ENCODE measurements at regions not wholly inside any gene's neighbourhood (a gene's known extent, or its start where the extent isn't known, plus 50 kb on each side); places are given as distances from the start of the nearest gene placed in this dataset.

- H3K9me3 ChIP-seq, result no peaks in the 10 kb centered on the region
- DNase-seq (ENCODE audit: low spot score in 2 of 2), result no peak
- TF ChIP-seq POLR2A (IDR thresholded peaks at IDR 0.05) (no peak), POLR2AphosphoS5 (IDR thresholded peaks at IDR 0.05) (no peak), CTCF (IDR thresholded peaks at IDR 0.05) (no peak)
- H3K4me1 ChIP-seq, result no peaks in the 10 kb centered on the region
- no peak overlapping the region for H3K27ac ChIP-seq
- no peaks in the 10 kb centered on the region for H3K27me3 ChIP-seq
- no peaks in the 10 kb centered on the region for H3K36me3 ChIP-seq
- no peak overlapping the region for H3K4me3 ChIP-seq
- intact Hi-C loops (cut with DNase I; ENCODE audit: low total_unique reads), result no loop called here
These were observed 441.8 kb upstream of the TMPO start for GRCh38 chr12:98073610-98074009.

DNA sequence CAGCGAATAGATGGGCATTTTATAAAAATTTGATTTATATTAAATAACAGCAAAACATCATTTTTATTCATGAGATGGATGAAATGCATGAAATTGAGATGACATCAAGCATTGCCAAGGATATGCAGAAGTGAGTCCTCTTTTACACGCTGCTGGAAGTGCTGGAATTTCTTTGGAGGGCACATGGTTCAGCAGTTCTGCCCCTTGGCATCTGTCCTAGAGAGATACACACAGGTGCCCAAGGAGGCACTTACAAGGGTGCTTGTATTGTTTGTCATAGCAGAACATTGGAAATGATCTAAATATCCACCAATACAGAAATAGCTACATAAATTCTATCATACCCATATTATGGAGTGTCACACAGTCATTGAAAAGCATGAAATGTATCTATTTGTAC, 441.1 kb upstream of the TMPO start:
- Histone ChIP-seq H3K4me3 (no peak overlapping the region), H3K27ac (no peak overlapping the region), H3K36me3 (no peaks in the 10 kb centered on the region), H3K4me1 (no peaks in the 10 kb centered on the region), H3K9me3 (no peaks in the 10 kb centered on the region), H3K27me3 (no peaks in the 10 kb centered on the region)
- intact Hi-C loops (cut with DNase I; ENCODE audit: low total_unique reads), result no loop called here
- DNase-seq (ENCODE audit: low spot score in 2 of 2), result no peak
- TF ChIP-seq CTCF (IDR thresholded peaks at IDR 0.05), result no peak
- no peak for TF ChIP-seq POLR2A (IDR thresholded peaks at IDR 0.05)
- no peak for TF ChIP-seq POLR2AphosphoS5 (IDR thresholded peaks at IDR 0.05)

- H3K9me3 ChIP-seq, result no peaks in the 10 kb centered on the region
- H3K27ac ChIP-seq, result no peak overlapping the region
- H3K4me1 ChIP-seq, result no peaks in the 10 kb centered on the region
- TF ChIP-seq POLR2AphosphoS5 (IDR thresholded peaks at IDR 0.05) (no peak), CTCF (IDR thresholded peaks at IDR 0.05) (no peak), POLR2A (IDR thresholded peaks at IDR 0.05) (no peak)
- no peak for DNase-seq (ENCODE audit: low spot score in 2 of 2)
- no peaks in the 10 kb centered on the region for H3K36me3 ChIP-seq
- H3K27me3 ChIP-seq, result no peaks in the 10 kb centered on the region
- intact Hi-C loops (cut with DNase I; ENCODE audit: low total_unique reads), result no loop called here
- no peak overlapping the region for H3K4me3 ChIP-seq
These were observed 431.0 kb upstream of the TMPO start for GRCh38 chr12:98084391-98084790.

GRCh38 chr12:98085046-98085755, 430.2 kb upstream of the TMPO start:
- no peak overlapping the region for H3K4me3 ChIP-seq
- DNase-seq (ENCODE audit: low spot score in 2 of 2), result no peak
- H3K27ac ChIP-seq, result no peak overlapping the region
- no peak for TF ChIP-seq POLR2A (IDR thresholded peaks at IDR 0.05)
- no peak for TF ChIP-seq CTCF (IDR thresholded peaks at IDR 0.05)
- no peak for TF ChIP-seq POLR2AphosphoS5 (IDR thresholded peaks at IDR 0.05)
- H3K27me3 ChIP-seq, result no peaks in the 10 kb centered on the region
- no peaks in the 10 kb centered on the region for H3K36me3 ChIP-seq
- H3K4me1 ChIP-seq, result no peaks in the 10 kb centered on the region
- no peaks in the 10 kb centered on the region for H3K9me3 ChIP-seq
- intact Hi-C loops (cut with DNase I; ENCODE audit: low total_unique reads), result no loop called here

- Histone ChIP-seq H3K36me3 (no peaks in the 10 kb centered on the region), H3K27me3 (no peaks in the 10 kb centered on the region), H3K4me3 (no peak overlapping the region), H3K4me1 (no peaks in the 10 kb centered on the region), H3K27ac (no peak overlapping the region), H3K9me3 (peaks cover 0 to 7% of the 10 kb centered on the region in 2 donors)
- intact Hi-C loops (cut with DNase I; ENCODE audit: low total_unique reads), result no loop called here
- DNase-seq (ENCODE audit: low spot score in 2 of 2), result no peak
- TF ChIP-seq POLR2AphosphoS5 (IDR thresholded peaks at IDR 0.05), result no peak
These were observed 424.7 kb upstream of the TMPO start for GRCh38 chr12:98090731-98091130.

Measured in breast epithelium (tissue), 4 donors.